ENCODE measurements at regions not wholly inside any gene's neighbourhood (a gene's known extent, or its start where the extent isn't known, plus 50 kb on each side); places are given as distances from the start of the nearest gene placed in this dataset.

GRCh38 chr11:25396847-25397246 lies 900.0 kb downstream of the LUZP2 start:
- TF ChIP-seq CTCF (IDR thresholded peaks at IDR 0.05) (no peak), POLR2AphosphoS5 (IDR thresholded peaks at IDR 0.05; ENCODE audit: low read depth, low read length) (no peak), TAF1 (IDR thresholded peaks at IDR 0.05; ENCODE audit: borderline replicate concordance, low read depth, low read length) (no peak), GABPA (IDR thresholded peaks at IDR 0.05; ENCODE audit: low read depth) (no peak), EP300 (IDR thresholded peaks at IDR 0.05; ENCODE audit: borderline replicate concordance in 1 of 2, low read depth in 1 of 2, low read length in 1 of 2) (no peak), USF2 (IDR thresholded peaks at IDR 0.05; ENCODE audit: borderline replicate concordance, low read depth, low read length) (no peak), GATA2 (CRISPR knock-in tag; IDR thresholded peaks at IDR 0.05) (no peak), MAX (IDR thresholded peaks at IDR 0.05; ENCODE audit: low read depth) (no peak), TEAD4 (IDR thresholded peaks at IDR 0.05; ENCODE audit: borderline replicate concordance, insufficient read depth) (no peak), IRF3 (IDR thresholded peaks at IDR 0.05; ENCODE audit: low read depth, low read length) (no peak), RCOR1 (IDR thresholded peaks at IDR 0.05; ENCODE audit: low read length) (no peak), CHD2 (IDR thresholded peaks at IDR 0.05; ENCODE audit: low read length, partially characterized antibody) (no peak), FOSL2 (IDR thresholded peaks at IDR 0.05; ENCODE audit: borderline replicate concordance, low read depth) (no peak)

Measured in SK-N-SH (cell line).